MM.1S (cell line): ENCODE measurements at regions not wholly inside any gene's neighbourhood (a gene's known extent, or its start where the extent isn't known, plus 50 kb on each side); places are given as distances from the start of the nearest gene placed in this dataset.

Experiments
- CTCF ChIP-seq: fragments of 300-600 bp; sonication (generic); IDR thresholded peaks from 2 replicates; pipeline ENCODE4 v1.5.1; 2016; ENCODE audit warnings: antibody characterized with exemption, low read length, mixed read lengths
- EZH2phosphoT487 ChIP-seq: fragments of 300-600 bp; sonication (generic); IDR thresholded peaks from 2 replicates; pipeline ENCODE4 v1.6.1; 2018; ENCODE audit warnings: antibody characterized with exemption, low read length

- no peak for TF ChIP-seq CTCF
- no peak for TF ChIP-seq EZH2phosphoT487
Observed at GRCh38 chr18:38494065-38494464, 928.5 kb upstream of the CELF4 start.
